ENCODE measurements at regions not wholly inside any gene's neighbourhood (a gene's known extent, or its start where the extent isn't known, plus 50 kb on each side); places are given as distances from the start of the nearest gene placed in this dataset.

DNA sequence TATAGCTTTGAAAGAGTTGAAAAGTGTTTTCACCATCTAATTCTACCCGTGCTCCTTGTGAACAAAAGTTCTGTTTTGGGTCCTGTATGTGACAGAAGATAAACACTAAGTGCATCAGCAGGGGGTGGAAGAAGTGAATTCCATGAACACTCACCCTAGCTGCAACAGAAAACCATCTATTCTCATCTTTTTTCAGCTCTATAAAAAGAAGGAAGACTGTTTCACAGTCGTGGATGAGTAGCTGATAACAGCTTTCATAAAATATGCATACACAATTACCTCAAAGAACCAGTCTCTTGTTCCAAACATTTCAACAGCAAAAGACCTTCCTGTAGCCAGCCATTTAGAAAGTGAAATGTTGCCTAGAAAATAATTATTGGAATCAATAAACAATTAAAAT, 281.7 kb upstream of the RASGRP1 start:
- Histone ChIP-seq H3K9me3 (no peaks in the 10 kb centered on the region), H3K4me3 (no peak overlapping the region), H3K27ac (no peak overlapping the region), H3K4me2 (no peak overlapping the region), H3K4me1 (peaks cover 18% of the 10 kb centered on the region)
- ATAC-seq (no peak), FAIRE-seq (no peak), DNase-seq (ENCODE audit: low read depth in 1 of 2, low spot score in 1 of 2) (no peak)
- no peak for TF ChIP-seq FOSB (CRISPR knock-in tag; IDR thresholded peaks at IDR 0.05)
- TF ChIP-seq, protein P1, sequence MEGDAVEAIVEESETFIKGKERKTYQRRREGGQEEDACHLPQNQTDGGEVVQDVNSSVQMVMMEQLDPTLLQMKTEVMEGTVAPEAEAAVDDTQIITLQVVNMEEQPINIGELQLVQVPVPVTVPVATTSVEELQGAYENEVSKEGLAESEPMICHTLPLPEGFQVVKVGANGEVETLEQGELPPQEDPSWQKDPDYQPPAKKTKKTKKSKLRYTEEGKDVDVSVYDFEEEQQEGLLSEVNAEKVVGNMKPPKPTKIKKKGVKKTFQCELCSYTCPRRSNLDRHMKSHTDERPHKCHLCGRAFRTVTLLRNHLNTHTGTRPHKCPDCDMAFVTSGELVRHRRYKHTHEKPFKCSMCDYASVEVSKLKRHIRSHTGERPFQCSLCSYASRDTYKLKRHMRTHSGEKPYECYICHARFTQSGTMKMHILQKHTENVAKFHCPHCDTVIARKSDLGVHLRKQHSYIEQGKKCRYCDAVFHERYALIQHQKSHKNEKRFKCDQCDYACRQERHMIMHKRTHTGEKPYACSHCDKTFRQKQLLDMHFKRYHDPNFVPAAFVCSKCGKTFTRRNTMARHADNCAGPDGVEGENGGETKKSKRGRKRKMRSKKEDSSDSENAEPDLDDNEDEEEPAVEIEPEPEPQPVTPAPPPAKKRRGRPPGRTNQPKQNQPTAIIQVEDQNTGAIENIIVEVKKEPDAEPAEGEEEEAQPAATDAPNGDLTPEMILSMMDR (IDR thresholded peaks at IDR 0.05), result no peak
- TF ChIP-seq CHD2 (IDR thresholded peaks at IDR 0.05; ENCODE audit: low read length, partially characterized antibody), result no peak
- TF ChIP-seq, protein P2, sequence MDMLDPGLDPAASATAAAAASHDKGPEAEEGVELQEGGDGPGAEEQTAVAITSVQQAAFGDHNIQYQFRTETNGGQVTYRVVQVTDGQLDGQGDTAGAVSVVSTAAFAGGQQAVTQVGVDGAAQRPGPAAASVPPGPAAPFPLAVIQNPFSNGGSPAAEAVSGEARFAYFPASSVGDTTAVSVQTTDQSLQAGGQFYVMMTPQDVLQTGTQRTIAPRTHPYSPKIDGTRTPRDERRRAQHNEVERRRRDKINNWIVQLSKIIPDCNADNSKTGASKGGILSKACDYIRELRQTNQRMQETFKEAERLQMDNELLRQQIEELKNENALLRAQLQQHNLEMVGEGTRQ (IDR thresholded peaks at IDR 0.05), result no peak
- TF ChIP-seq RCOR1 (IDR thresholded peaks at IDR 0.05; ENCODE audit: low read depth, low read length), result no peak
- TF ChIP-seq, protein P3, sequence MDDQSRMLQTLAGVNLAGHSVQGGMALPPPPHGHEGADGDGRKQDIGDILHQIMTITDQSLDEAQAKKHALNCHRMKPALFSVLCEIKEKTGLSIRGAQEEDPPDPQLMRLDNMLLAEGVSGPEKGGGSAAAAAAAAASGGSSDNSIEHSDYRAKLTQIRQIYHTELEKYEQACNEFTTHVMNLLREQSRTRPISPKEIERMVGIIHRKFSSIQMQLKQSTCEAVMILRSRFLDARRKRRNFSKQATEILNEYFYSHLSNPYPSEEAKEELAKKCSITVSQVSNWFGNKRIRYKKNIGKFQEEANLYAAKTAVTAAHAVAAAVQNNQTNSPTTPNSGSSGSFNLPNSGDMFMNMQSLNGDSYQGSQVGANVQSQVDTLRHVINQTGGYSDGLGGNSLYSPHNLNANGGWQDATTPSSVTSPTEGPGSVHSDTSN (IDR thresholded peaks at IDR 0.05), result no peak
- TF ChIP-seq NPAS2 (CRISPR knock-in tag; IDR thresholded peaks at IDR 0.05; ENCODE audit: borderline replicate concordance), result no peak
- TF ChIP-seq, protein P4, sequence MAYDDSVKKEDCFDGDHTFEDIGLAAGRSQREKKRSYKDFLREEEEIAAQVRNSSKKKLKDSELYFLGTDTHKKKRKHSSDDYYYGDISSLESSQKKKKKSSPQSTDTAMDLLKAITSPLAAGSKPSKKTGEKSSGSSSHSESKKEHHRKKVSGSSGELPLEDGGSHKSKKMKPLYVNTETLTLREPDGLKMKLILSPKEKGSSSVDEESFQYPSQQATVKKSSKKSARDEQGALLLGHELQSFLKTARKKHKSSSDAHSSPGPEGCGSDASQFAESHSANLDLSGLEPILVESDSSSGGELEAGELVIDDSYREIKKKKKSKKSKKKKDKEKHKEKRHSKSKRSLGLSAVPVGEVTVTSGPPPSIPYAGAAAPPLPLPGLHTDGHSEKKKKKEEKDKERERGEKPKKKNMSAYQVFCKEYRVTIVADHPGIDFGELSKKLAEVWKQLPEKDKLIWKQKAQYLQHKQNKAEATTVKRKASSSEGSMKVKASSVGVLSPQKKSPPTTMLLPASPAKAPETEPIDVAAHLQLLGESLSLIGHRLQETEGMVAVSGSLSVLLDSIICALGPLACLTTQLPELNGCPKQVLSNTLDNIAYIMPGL (CRISPR knock-in tag; IDR thresholded peaks at IDR 0.05; ENCODE audit: borderline replicate concordance), result no peak
- no peak for TF ChIP-seq MYC (IDR thresholded peaks at IDR 0.05; ENCODE audit: borderline replicate concordance, low read length)
- no peak for TF ChIP-seq SREBF2 (IDR thresholded peaks at IDR 0.05)
- TF ChIP-seq BHLHE40 (IDR thresholded peaks at IDR 0.05; ENCODE audit: low read depth, low read length), result no peak
- TF ChIP-seq CHD4 (IDR thresholded peaks at IDR 0.05; ENCODE audit: borderline replicate concordance), result no peak
- TF ChIP-seq HDAC2 (IDR thresholded peaks at IDR 0.05), result no peak
- TF ChIP-seq RNF2 (IDR thresholded peaks at IDR 0.05; ENCODE audit: borderline replicate concordance, low read depth), result no peak
- CTCF ChIA-PET, result no interaction called here
- 75% methylated on average over 2 of the region's 2 CpGs for WGBS (ENCODE audit: missing lambda C conversion rate)
- POLR2A ChIA-PET, result no interaction called here

DNA sequence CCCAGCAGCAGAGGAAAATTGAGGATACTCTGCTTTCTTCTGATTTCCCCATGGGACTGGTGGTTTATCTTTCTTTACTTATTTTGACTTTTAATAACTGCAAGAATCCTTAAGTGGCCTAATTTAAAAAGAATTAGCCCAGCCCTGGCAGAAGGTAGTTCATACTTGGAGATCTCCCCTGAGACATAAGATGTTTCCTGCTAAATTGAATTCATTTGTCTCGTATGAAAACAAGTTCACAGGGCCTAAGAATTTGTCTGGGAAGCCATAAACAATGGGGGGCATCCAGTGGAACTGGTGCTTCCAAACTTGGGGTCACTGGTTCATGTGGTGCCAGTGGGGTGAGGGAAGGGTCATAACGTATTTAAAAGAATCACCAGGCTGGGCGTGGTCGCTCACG, 283.1 kb upstream of the RASGRP1 start:
- POLR2A ChIA-PET, result no interaction called here
- no peak for FAIRE-seq

More for the DNA sequence above, 283.1 kb upstream of the RASGRP1 start:
- Histone ChIP-seq H3K4me3 (no peak overlapping the region), H3K4me2 (no peak overlapping the region), H3K4me1 (peaks cover 18% of the 10 kb centered on the region), H3K27ac (no peak overlapping the region), H3K9me3 (no peaks in the 10 kb centered on the region)
- TF ChIP-seq POLR2AphosphoS2 (conservative IDR thresholded peaks at IDR 0.05; ENCODE audit: low read length) (no peak), TFCP2L1 (CRISPR knock-in tag; IDR thresholded peaks at IDR 0.05) (no peak), KDM5A (IDR thresholded peaks at IDR 0.05) (no peak), SMC3 (IDR thresholded peaks at IDR 0.05) (no peak), CHD4 (IDR thresholded peaks at IDR 0.05; ENCODE audit: borderline replicate concordance) (no peak), MAZ (IDR thresholded peaks at IDR 0.05; ENCODE audit: borderline replicate concordance, low read depth, low read length) (no peak), HOXB5 (CRISPR knock-in tag; IDR thresholded peaks at IDR 0.05) (no peak), TP53 (CRISPR knock-in tag; IDR thresholded peaks at IDR 0.05) (no peak), JUNB (IDR thresholded peaks at IDR 0.05) (no peak), KDM1A (IDR thresholded peaks at IDR 0.05; ENCODE audit: low read depth) (no peak), RAD21 (conservative IDR thresholded peaks at IDR 0.05 in 1 of 2, IDR thresholded peaks at IDR 0.05 in 1 of 2) (no peak), EHF (CRISPR knock-in tag; IDR thresholded peaks at IDR 0.05) (no peak), FOSL2 (IDR thresholded peaks at IDR 0.05) (no peak), FOSL2 (CRISPR knock-in tag; IDR thresholded peaks at IDR 0.05) (no peak), FOSB (CRISPR knock-in tag; IDR thresholded peaks at IDR 0.05) (no peak)
- TF ChIP-seq, protein P5, sequence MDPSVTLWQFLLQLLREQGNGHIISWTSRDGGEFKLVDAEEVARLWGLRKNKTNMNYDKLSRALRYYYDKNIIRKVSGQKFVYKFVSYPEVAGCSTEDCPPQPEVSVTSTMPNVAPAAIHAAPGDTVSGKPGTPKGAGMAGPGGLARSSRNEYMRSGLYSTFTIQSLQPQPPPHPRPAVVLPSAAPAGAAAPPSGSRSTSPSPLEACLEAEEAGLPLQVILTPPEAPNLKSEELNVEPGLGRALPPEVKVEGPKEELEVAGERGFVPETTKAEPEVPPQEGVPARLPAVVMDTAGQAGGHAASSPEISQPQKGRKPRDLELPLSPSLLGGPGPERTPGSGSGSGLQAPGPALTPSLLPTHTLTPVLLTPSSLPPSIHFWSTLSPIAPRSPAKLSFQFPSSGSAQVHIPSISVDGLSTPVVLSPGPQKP (IDR thresholded peaks at IDR 0.05; ENCODE audit: low read depth, low read length), result no peak
- TF ChIP-seq, protein P2 (IDR thresholded peaks at IDR 0.05), result no peak
- TF ChIP-seq, protein P1 (IDR thresholded peaks at IDR 0.05), result no peak
- ATAC-seq, result no peak
- 91% methylated on average over 5 of the region's 5 CpGs for WGBS (ENCODE audit: missing lambda C conversion rate)
- CTCF ChIA-PET, result no interaction called here
- DNase-seq (ENCODE audit: low read depth in 1 of 2, low spot score in 1 of 2), result no peak

Measured in A549 (cell line).